Gastrocnemius medialis (tissue), 4 donors: ENCODE measurements at regions not wholly inside any gene's neighbourhood (a gene's known extent, or its start where the extent isn't known, plus 50 kb on each side); places are given as distances from the start of the nearest gene placed in this dataset.

Experiments used
- CTCF ChIP-seq, 5 experiments: fragments of 450-650 bp in 3 of 5; fragments of 200-600 bp in 2 of 5; sonication (generic) in 2 of 5; IDR thresholded peaks in 4 of 5; conservative IDR thresholded peaks in 1 of 5; 1 replicate in 4 of 5; 2 replicates in 1 of 5; pipeline ENCODE4 v1.5.1; 2016 to 2019; ENCODE audit warnings: antibody characterized with exemption in 5 of 5, mild to moderate bottlenecking in 3 of 5, moderate library complexity in 3 of 5
- POLR2A ChIP-seq, 2 donors: fragments of 450-650 bp; IDR thresholded peaks; one replicate each; pipeline ENCODE4 v1.6.1; 2017; ENCODE audit warnings: antibody characterized with exemption in 2 of 2, mild to moderate bottlenecking in 2 of 2, moderate library complexity in 2 of 2

GRCh38 chr10:33661580-33662336 is 327.3 kb upstream of the NRP1 start:
- TF ChIP-seq POLR2A (IDR thresholded peaks at IDR 0.05) (no peak), CTCF (IDR thresholded peaks at IDR 0.05 in 4 of 5, conservative IDR thresholded peaks at IDR 0.05 in 1 of 5) (no peak)
